Esophagus squamous epithelium (tissue), 5 donors: ENCODE measurements at regions not wholly inside any gene's neighbourhood (a gene's known extent, or its start where the extent isn't known, plus 50 kb on each side); places are given as distances from the start of the nearest gene placed in this dataset.

Experiments
- DNase-seq: peaks from one replicate; lab custom pipeline; 2025; lab: John Stamatoyannopoulos, UW
- H3K27ac ChIP-seq, 4 donors: fragments of 200-600 bp; sonication (generic); one replicate each; pipeline ENCODE4 v1.5.1; 2016 to 2019; ENCODE audit warnings: mild to moderate bottlenecking in 1 of 4
- H3K27me3 ChIP-seq, 4 donors: fragments of 200-600 bp; sonication (generic); 1 replicate in 3 of 4; 2 replicates in 1 of 4; pipeline versions ENCODE4 v1.5.1 to v1.6.0; 2017 to 2021; ENCODE audit warnings: antibody characterized with exemption in 1 of 4
- H3K36me3 ChIP-seq, 3 donors: fragments of 200-600 bp; sonication (generic); one replicate each; pipeline ENCODE4 v1.5.1; 2016 to 2019
- H3K4me1 ChIP-seq, 3 donors: fragments of 200-600 bp; sonication (generic); one replicate each; pipeline ENCODE4 v1.5.1; 2017 to 2019
- H3K4me3 ChIP-seq, 4 donors: fragments of 200-600 bp; sonication (generic); 1 replicate in 3 of 4; 2 replicates in 1 of 4; pipeline ENCODE4 v1.5.1; 2016 to 2019; ENCODE audit warnings: mild to moderate bottlenecking in 2 of 4, moderate library complexity in 1 of 4
- H3K9me3 ChIP-seq, 3 donors: fragments of 200-600 bp; sonication (generic); one replicate each; pipeline ENCODE4 v1.5.1; 2016 to 2019
- POLR2A ChIP-seq, 4 donors: fragments of 450-650 bp; IDR thresholded peaks; one replicate each; pipeline ENCODE4 v1.6.1; 2017; ENCODE audit warnings: antibody characterized with exemption in 4 of 4, mild to moderate bottlenecking in 4 of 4, moderate library complexity in 3 of 4
- WGBS, 2 donors: methylation state at CpG; one replicate each; pipeline ENCODE4 v1.1.5; 2018; 5-methylcytosine and 5-hydroxymethylcytosine counted together
- intact Hi-C: fragments of 100-400 bp; cut with DNase I; formaldehyde crosslinking; loops from one replicate; pipeline ENCODE4 v1.15.0; 2022
- TF ChIP-seq, protein P1 (sequence below), 6 experiments: fragments of 450-650 bp in 4 of 6; fragments of 200-600 bp in 2 of 6; sonication (generic) in 2 of 6; IDR thresholded peaks; one replicate each; pipeline ENCODE4 v1.5.1; 2016 to 2019; ENCODE audit warnings: antibody characterized with exemption in 6 of 6, mild to moderate bottlenecking in 4 of 6, moderate library complexity in 4 of 6
- donor health status: DM: yes; HTN: yes; CAD: no.

DNA sequence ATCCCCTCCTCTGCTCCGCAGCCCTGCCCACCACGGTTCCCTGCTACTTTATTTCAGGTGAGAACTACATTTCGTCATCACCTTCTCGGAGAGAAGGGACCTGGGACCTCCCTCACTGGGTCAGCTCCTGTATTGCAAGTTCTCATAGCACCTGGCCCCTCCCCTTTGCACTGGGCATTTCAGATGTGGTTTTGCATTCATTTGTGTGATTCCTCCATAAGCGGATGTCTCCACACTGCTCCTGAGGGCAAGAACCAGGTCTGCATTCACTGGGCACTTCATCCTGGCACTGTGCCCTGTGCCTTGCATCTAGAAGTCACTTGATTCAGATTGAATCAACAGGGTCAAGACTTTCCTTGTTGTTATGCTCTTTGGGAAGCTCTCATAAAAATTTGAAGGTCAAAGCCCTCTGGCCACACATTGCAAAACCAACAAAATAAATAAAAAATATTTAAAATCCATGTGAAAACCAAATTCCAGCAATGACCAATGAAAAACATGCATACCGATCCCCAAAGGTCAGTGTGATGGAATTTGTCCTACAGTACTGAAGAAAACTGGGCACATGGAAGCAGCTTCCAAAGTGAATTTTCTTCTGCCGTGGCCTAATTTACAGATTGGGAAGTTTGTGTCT is 89.1 kb upstream of the F13A1 start:
- intact Hi-C loops = no loop called here
- TF ChIP-seq, protein P1, sequence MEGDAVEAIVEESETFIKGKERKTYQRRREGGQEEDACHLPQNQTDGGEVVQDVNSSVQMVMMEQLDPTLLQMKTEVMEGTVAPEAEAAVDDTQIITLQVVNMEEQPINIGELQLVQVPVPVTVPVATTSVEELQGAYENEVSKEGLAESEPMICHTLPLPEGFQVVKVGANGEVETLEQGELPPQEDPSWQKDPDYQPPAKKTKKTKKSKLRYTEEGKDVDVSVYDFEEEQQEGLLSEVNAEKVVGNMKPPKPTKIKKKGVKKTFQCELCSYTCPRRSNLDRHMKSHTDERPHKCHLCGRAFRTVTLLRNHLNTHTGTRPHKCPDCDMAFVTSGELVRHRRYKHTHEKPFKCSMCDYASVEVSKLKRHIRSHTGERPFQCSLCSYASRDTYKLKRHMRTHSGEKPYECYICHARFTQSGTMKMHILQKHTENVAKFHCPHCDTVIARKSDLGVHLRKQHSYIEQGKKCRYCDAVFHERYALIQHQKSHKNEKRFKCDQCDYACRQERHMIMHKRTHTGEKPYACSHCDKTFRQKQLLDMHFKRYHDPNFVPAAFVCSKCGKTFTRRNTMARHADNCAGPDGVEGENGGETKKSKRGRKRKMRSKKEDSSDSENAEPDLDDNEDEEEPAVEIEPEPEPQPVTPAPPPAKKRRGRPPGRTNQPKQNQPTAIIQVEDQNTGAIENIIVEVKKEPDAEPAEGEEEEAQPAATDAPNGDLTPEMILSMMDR (IDR thresholded peaks at IDR 0.05) = no peak
- no peak for TF ChIP-seq POLR2A (IDR thresholded peaks at IDR 0.05)
- 60 to 68% methylated on average over 7 of the region's 7 CpGs for WGBS, 2 donors

DNA sequence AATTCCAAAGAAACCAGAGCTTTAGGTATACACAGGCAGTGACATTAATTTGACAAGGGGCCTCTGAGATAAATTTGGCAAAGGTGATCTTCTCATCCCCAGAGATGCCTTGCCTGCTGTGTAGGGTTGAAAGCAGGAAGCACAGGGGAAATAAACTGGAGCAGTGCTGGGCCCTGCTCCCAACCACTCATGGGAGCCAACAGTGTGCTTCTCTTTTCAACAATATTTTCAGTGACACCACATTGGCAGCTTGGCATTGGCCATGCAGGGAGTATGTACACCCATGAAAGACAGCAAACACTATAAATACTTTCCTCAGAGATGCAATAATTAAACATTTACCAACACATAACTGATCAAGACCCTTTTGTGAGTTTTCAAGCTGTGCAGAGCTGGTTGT is 90.7 kb upstream of the F13A1 start:
- intact Hi-C loops = no loop called here

More for the DNA sequence above, 89.1 kb upstream of the F13A1 start:
- Histone ChIP-seq H3K4me1 (peaks cover 0 to 20% (median 3%) of the 10 kb centered on the region in 3 donors), H3K27ac (no peak overlapping the region), H3K9me3 (no peaks in the 10 kb centered on the region), H3K4me3 (no peak overlapping the region), H3K36me3 (no peaks in the 10 kb centered on the region), H3K27me3 (no peaks in the 10 kb centered on the region)
- no peak for DNase-seq

DNA sequence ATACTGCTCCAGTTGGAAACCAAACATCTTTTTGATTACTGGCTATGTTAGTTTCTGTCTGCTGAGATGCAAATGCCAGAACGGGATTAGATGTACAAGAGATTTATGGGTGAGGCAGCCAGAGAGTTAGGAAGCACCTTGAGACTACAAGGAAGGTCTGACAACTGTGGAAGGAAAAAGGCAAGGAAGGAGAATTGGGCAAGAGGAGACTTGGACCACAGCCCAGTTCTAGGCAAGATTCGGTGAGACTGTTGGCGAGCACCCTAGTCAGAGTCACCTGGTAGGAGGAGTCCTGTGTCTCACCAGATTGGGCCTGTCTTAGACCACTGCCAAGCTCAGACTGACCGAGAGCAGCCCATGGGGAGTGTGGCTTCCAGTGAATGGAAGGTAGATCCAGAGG is 91.8 kb upstream of the F13A1 start:
- Histone ChIP-seq H3K36me3 (no peaks in the 10 kb centered on the region), H3K9me3 (no peaks in the 10 kb centered on the region), H3K4me1 (peaks cover 0 to 13% (median 0%) of the 10 kb centered on the region in 3 donors), H3K27me3 (no peaks in the 10 kb centered on the region), H3K27ac (no peak overlapping the region), H3K4me3 (no peak overlapping the region)
- TF ChIP-seq, protein P1 (IDR thresholded peaks at IDR 0.05) = no peak
- TF ChIP-seq POLR2A (IDR thresholded peaks at IDR 0.05) = no peak
- 23 to 40% methylated on average over 4 of the region's 4 CpGs for WGBS, 2 donors
- intact Hi-C loops = no loop called here
- DNase-seq = no peak

More for the DNA sequence above, 90.7 kb upstream of the F13A1 start:
- no peaks in the 10 kb centered on the region for H3K27me3 ChIP-seq
- no peaks in the 10 kb centered on the region for H3K9me3 ChIP-seq
- DNase-seq = no peak
- no peaks in the 10 kb centered on the region for H3K36me3 ChIP-seq
- H3K27ac ChIP-seq = no peak overlapping the region
- peaks cover 0 to 20% (median 0%) of the 10 kb centered on the region in 3 donors for H3K4me1 ChIP-seq
- TF ChIP-seq, protein P1 (IDR thresholded peaks at IDR 0.05) = no peak
- TF ChIP-seq POLR2A (IDR thresholded peaks at IDR 0.05) = no peak
- no peak overlapping the region for H3K4me3 ChIP-seq

DNA sequence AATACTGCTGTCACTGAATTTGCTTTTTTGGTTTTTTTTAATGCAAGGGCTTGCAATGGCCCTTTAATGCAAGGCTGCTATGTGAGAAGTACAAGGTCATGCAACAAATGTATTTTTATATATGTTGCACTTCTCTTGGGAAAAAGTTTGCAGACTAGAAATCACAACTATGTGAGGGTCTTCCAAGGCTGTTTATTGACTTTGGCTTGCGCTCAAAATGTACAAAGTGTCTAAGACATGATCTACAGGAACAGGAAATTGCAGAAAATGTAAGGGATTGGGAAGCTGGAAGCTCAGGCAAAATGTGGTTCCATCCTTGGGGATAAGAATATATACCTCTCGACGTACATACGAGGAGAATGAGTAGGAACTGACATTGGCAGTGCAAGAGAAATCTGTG is 92.2 kb upstream of the F13A1 start:
- peaks cover 0 to 12% (median 0%) of the 10 kb centered on the region in 3 donors for H3K4me1 ChIP-seq
- H3K27me3 ChIP-seq = no peaks in the 10 kb centered on the region
- WGBS, 2 donors = 76 to 83% methylated on average over 4 of the region's 4 CpGs
- no peak overlapping the region for H3K27ac ChIP-seq
- TF ChIP-seq, protein P1 (IDR thresholded peaks at IDR 0.05) = no peak
- no peak for TF ChIP-seq POLR2A (IDR thresholded peaks at IDR 0.05)
- intact Hi-C loops = no loop called here
- H3K36me3 ChIP-seq = no peaks in the 10 kb centered on the region
- H3K9me3 ChIP-seq = no peaks in the 10 kb centered on the region
- no peak for DNase-seq
- H3K4me3 ChIP-seq = no peak overlapping the region

DNA sequence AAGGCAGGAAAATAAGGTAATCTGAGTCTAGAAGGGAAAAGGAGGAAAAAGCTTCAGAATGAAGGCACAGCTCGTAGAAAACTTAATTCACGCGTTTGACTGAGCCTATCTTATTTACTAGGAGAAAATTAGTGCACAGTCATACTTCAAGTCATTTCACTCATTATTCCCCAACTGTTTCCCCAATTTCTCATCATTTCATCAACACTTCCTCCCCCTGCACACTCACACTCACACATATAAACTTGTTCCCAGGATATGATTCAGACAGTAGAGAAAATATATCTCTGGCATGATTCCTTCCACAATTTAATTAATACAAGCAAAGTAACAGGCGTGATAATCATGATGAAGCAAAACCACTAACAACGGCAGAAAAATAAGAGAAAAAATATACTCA is 94.5 kb upstream of the F13A1 start:
- intact Hi-C loops = no loop called here
- H3K9me3 ChIP-seq = no peaks in the 10 kb centered on the region
- WGBS, 2 donors = 55 to 69% methylated on average over 5 of the region's 5 CpGs
- no peak overlapping the region for H3K27ac ChIP-seq
- peaks cover 0 to 13% (median 0%) of the 10 kb centered on the region in 3 donors for H3K4me1 ChIP-seq
- TF ChIP-seq, protein P1 (IDR thresholded peaks at IDR 0.05) = no peak
- TF ChIP-seq POLR2A (IDR thresholded peaks at IDR 0.05) = no peak
- no peaks in the 10 kb centered on the region for H3K36me3 ChIP-seq
- DNase-seq = no peak
- H3K27me3 ChIP-seq = no peaks in the 10 kb centered on the region
- no peak overlapping the region for H3K4me3 ChIP-seq
